ENCODE measurements at regions not wholly inside any gene's neighbourhood (a gene's known extent, or its start where the extent isn't known, plus 50 kb on each side); places are given as distances from the start of the nearest gene placed in this dataset.

- TF ChIP-seq CTCF (IDR thresholded peaks at IDR 0.05; ENCODE audit: low read depth, low read length) (no peak), POLR2A (IDR thresholded peaks at IDR 0.05; ENCODE audit: extremely low read depth, insufficient read length) (no peak), MAX (IDR thresholded peaks at IDR 0.05; ENCODE audit: low read depth, low read length) (no peak), MYC (IDR thresholded peaks at IDR 0.05; ENCODE audit: low read depth, low read length) (no peak)
Measured at GRCh38 chr4:16952462-16952871, 54.0 kb upstream of the LDB2 start.
